K562 (cell line): ENCODE measurements at regions not wholly inside any gene's neighbourhood (a gene's known extent, or its start where the extent isn't known, plus 50 kb on each side); places are given as distances from the start of the nearest gene placed in this dataset.

Experiments used
- ATAC-seq: fragments of 200-7000 bp; cut with Tn5 transposase; 3 replicates; pipeline ENCODE4 v1.9.1; 2020; ENCODE audit warnings: moderate library complexity
- BruUV-seq: library from RNA; stranded (reverse); fragments of 400-500 nt; replicated peaks from 2 replicates; lab custom pipeline; 2021; lab: Mats Ljungman, UMichigan
- CTCF ChIA-PET: fragments of 300-600 bp; formaldehyde crosslinking; extraction: SDS; loops from one replicate; lab custom pipeline; 2021; ENCODE audit warnings: low intra/inter-chr PET ratio; lab: Yijun Ruan, JAX
- POLR2A ChIA-PET: fragments of 300-600, 350-650 bp; sonication (Branson Sonifier 250); formaldehyde crosslinking; extraction: SDS; loops from one replicate; lab custom pipeline; 2021; ENCODE audit warnings: antibody characterized with exemption, inconsistent platforms; lab: Yijun Ruan, JAX
- DNase-seq, 4 experiments: peaks; one replicate each; pipeline versions ENCODE4 v3.0.0 to v3.0.0-alpha.2; 2011 to 2018; ENCODE audit warnings: low spot score in 3 of 4, mixed read lengths in 3 of 4; ENCODE audit errors: extremely low read depth in 1 of 4
- FAIRE-seq: peaks from 2 replicates; lab custom pipeline; 2011; peaks lifted over from hg19 to GRCh38; lab: Jason Lieb, UNC
- H2AFZ ChIP-seq: 2 replicates; pipeline ENCODE4 v1.6.0; 2011; ENCODE audit warnings: low read depth, low read length, control low read depth, inconsistent platforms
- H3K27ac ChIP-seq: fragments of 200-600 bp; 3 replicates; pipeline ENCODE4 v1.8.0; 2011; ENCODE audit warnings: low read depth, mild to moderate bottlenecking, control low read depth, inconsistent platforms, low read length, moderate library complexity, mixed read lengths; ENCODE audit errors: extremely low read depth
- H3K27me3 ChIP-seq, 2 experiments: fragments of 300-600 bp in 1 of 2; 2 replicates in 1 of 2; 3 replicates in 1 of 2; pipeline versions ENCODE4 v1.6.0 to v1.8.0; 2011; ENCODE audit warnings: inconsistent platforms in 2 of 2, low read length in 2 of 2, mild to moderate bottlenecking in 1 of 2, mixed read lengths in 1 of 2, moderate library complexity in 1 of 2; ENCODE audit not compliant: control insufficient read depth in 2 of 2, insufficient read depth in 2 of 2
- H3K36me3 ChIP-seq: fragments of 300-600 bp; 3 replicates; pipeline ENCODE4 v1.8.0; 2011; ENCODE audit warnings: mild to moderate bottlenecking, low read length, inconsistent platforms; ENCODE audit not compliant: control insufficient read depth, insufficient read depth
- H3K4me1 ChIP-seq, 2 experiments: fragments of 200-600 bp in 1 of 2; replicated peaks in 1 of 2; 2 replicates in 1 of 2; 3 replicates in 1 of 2; pipeline versions ENCODE4 v1.5.1 to v1.8.0; 2011; ENCODE audit warnings: inconsistent platforms in 2 of 2, low read length in 2 of 2, mild to moderate bottlenecking in 1 of 2, mixed read lengths in 1 of 2, moderate library complexity in 1 of 2; ENCODE audit not compliant: control insufficient read depth in 2 of 2, insufficient read depth in 2 of 2
- H3K4me2 ChIP-seq: 2 replicates; pipeline ENCODE4 v1.6.1; 2011; ENCODE audit warnings: low read length, control low read depth, inconsistent platforms, mixed read lengths; ENCODE audit not compliant: insufficient read depth
- H3K4me3 ChIP-seq: fragments of 200-600 bp; sonication (generic), shearing (Covaris generic); 2 replicates; pipeline ENCODE4 v1.5.1; 2016; ENCODE audit warnings: control low read depth, inconsistent platforms
- H3K79me2 ChIP-seq: fragments of 200-600 bp; 3 replicates; pipeline ENCODE4 v1.8.0; 2011; ENCODE audit warnings: low read length, inconsistent platforms; ENCODE audit not compliant: control insufficient read depth, insufficient read depth
- H3K9ac ChIP-seq, 2 experiments: 2 replicates each; pipeline versions ENCODE4 v1.6.0 to v1.6.1; 2011; ENCODE audit warnings: low read depth in 2 of 2, low read length in 2 of 2, control low read depth in 1 of 2, inconsistent platforms in 1 of 2, mild to moderate bottlenecking in 1 of 2, mixed read lengths in 1 of 2; ENCODE audit not compliant: insufficient read depth in 1 of 2
- H3K9me1 ChIP-seq: one replicate; pipeline ENCODE4 v1.6.0; 2011; ENCODE audit warnings: inconsistent platforms, mild to moderate bottlenecking, low read length, moderate library complexity; ENCODE audit not compliant: control insufficient read depth, insufficient read depth
- H3K9me3 ChIP-seq: replicated peaks from 2 replicates; pipeline ENCODE4 v1.5.1; 2011; ENCODE audit warnings: low read depth, low read length, inconsistent platforms; ENCODE audit not compliant: control insufficient read depth, insufficient read depth
- H4K20me1 ChIP-seq: replicated peaks from 2 replicates; pipeline ENCODE4 v1.6.1; 2011; ENCODE audit warnings: low read length, inconsistent platforms, mixed read lengths; ENCODE audit not compliant: control insufficient read depth, insufficient read depth
- CXXC5 ChIP-seq: fragments of 250-450 bp; sonication (Bioruptor Pico); IDR thresholded peaks from 2 replicates; pipeline ENCODE4 v1.8.0; 2022; ENCODE audit warnings: inconsistent platforms, mild to moderate bottlenecking, moderate library complexity
- ELF2 ChIP-seq: fragments of 250-450 bp; sonication (Bioruptor Pico); IDR thresholded peaks from 2 replicates; pipeline ENCODE4 v1.5.0; 2021; ENCODE audit warnings: mild to moderate bottlenecking
- FOS ChIP-seq: IDR thresholded peaks from 3 replicates; pipeline ENCODE4 v1.6.1; 2011; ENCODE audit not compliant: insufficient read length; ENCODE audit errors: extremely low read depth
- KHSRP ChIP-seq: fragments of 450-650 bp; IDR thresholded peaks from 2 replicates; pipeline ENCODE4 v1.6.1; 2017
- MCM5 ChIP-seq: fragments of 450-650 bp; IDR thresholded peaks from 2 replicates; pipeline ENCODE4 v1.6.1; 2016; ENCODE audit warnings: low read depth
- POLR2AphosphoS2 ChIP-seq: IDR thresholded peaks from 2 replicates; pipeline ENCODE4 v1.6.1; 2012; ENCODE audit warnings: low read length, improper control_type of control experiment
- POLR2B ChIP-seq: fragments of 450-650 bp; IDR thresholded peaks from 2 replicates; pipeline ENCODE4 v1.6.1; 2018; ENCODE audit warnings: low read depth; ENCODE audit not compliant: partially characterized antibody
- RFX5 ChIP-seq: IDR thresholded peaks from 2 replicates; pipeline ENCODE4 v1.6.1; 2011; ENCODE audit warnings: low read depth, mild to moderate bottlenecking, improper control_type of control experiment, low read length
- SAP30 ChIP-seq: fragments of 200-600 bp; sonication (generic); IDR thresholded peaks from 2 replicates; pipeline ENCODE4 v1.6.1; 2012; ENCODE audit warnings: borderline replicate concordance, low read depth, mild to moderate bottlenecking, moderate library complexity, low read length, control low read depth, inconsistent platforms; ENCODE audit not compliant: insufficient read depth, poor library complexity, severe bottlenecking
- SRF ChIP-seq, 2 experiments: fragments of 250-450, 450-650 bp in 1 of 2; sonication (Bioruptor Pico) in 1 of 2; sonication (generic) in 1 of 2; formaldehyde crosslinking; IDR thresholded peaks; 2 replicates each; pipeline versions ENCODE4 v1.5.0 to v1.5.1; 2020 to 2022; ENCODE audit warnings: mild to moderate bottlenecking in 1 of 2, missing genetic modification reagents in 1 of 2
- TCF3 ChIP-seq: sonication (generic); formaldehyde crosslinking; IDR thresholded peaks from 2 replicates; pipeline ENCODE4 v1.4.0; 2020; ENCODE audit warnings: mild to moderate bottlenecking, missing genetic modification reagents
- TEAD1 ChIP-seq, 2 experiments: fragments of 450-650 bp in 1 of 2; sonication (generic) in 1 of 2; formaldehyde crosslinking; IDR thresholded peaks; 2 replicates each; pipeline versions ENCODE4 v1.4.0 to v1.8.0; 2020 to 2022; ENCODE audit warnings: mild to moderate bottlenecking in 2 of 2, missing genetic modification reagents in 1 of 2
- ZZZ3 ChIP-seq: fragments of 450-650 bp; IDR thresholded peaks from 2 replicates; pipeline ENCODE4 v1.6.1; 2016; ENCODE audit warnings: antibody characterized with exemption, mild to moderate bottlenecking, moderate library complexity
- in situ Hi-C: fragments of 300-500 bp; cut with MboI; formaldehyde crosslinking; loops from 4 replicates; pipeline ENCODE4 v1.15.0; 2018; ENCODE audit warnings: inconsistent platforms, mixed read lengths
- intact Hi-C: fragments of 100-400 bp; cut with micrococcal nuclease; formaldehyde crosslinking; loops from 2 replicates; pipeline ENCODE4 v1.14.2; 2022
- TF ChIP-seq, protein P1 (sequence below): fragments of 250-450 bp; sonication (Bioruptor Pico); IDR thresholded peaks from 2 replicates; pipeline ENCODE4 v1.5.0; 2021
- TF ChIP-seq, protein P2 (sequence below), 3 experiments: fragments of 200-800 bp in 1 of 3; sonication (Bioruptor generic) in 1 of 3; sonication (generic) in 1 of 3; formaldehyde crosslinking in 1 of 3; IDR thresholded peaks; 2 replicates each; pipeline versions ENCODE4 v1.6.1 to v1.8.0; 2016 to 2022; ENCODE audit warnings: mild to moderate bottlenecking in 2 of 3, missing compliant biosample characterization in 2 of 3, missing genetic modification characterization in 2 of 3, missing genetic modification reagents in 1 of 3
- TF ChIP-seq, protein P3 (sequence below): IDR thresholded peaks from 2 replicates; pipeline ENCODE4 v1.6.1; 2012; ENCODE audit warnings: low read depth, low read length, improper control_type of control experiment, borderline replicate concordance
- TF ChIP-seq, protein P4 (sequence below): fragments of 250-450 bp; sonication (Bioruptor Pico); IDR thresholded peaks from 2 replicates; pipeline ENCODE4 v1.4.0; 2020; ENCODE audit warnings: mild to moderate bottlenecking, moderate library complexity

DNA sequence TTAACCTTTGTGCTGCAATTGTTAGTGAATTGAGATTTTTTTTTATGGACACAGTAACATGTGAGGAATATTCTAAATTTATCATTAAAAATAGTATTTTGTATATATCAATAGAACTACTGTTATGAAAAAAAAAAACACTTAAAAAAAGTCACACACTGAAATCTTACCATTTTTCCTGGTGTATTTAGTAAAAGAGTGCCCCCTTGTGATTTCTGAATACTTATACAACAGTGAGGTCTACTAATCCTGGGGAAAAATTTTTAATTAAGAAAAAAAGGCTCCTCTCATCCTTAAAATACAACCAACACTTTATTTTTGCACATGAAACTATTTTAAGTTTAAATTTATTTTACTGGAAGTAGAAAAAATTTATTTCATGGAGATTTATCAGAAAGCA lies 56.4 kb upstream of the SPOCK3 start:
- Histone ChIP-seq H3K27ac (no peak overlapping the region), H3K9me1 (no peaks in the 10 kb centered on the region), H3K79me2 (no peaks in the 10 kb centered on the region), H3K9ac (no peak overlapping the region), H3K4me3 (no peak overlapping the region), H3K36me3 (no peaks in the 10 kb centered on the region), H3K4me2 (no peak overlapping the region), H3K27me3 (no peaks in the 10 kb centered on the region), H2AFZ (no peak overlapping the region), H3K4me1 (no peaks in the 10 kb centered on the region), H4K20me1 (no peaks in the 10 kb centered on the region), H3K9me3 (0 out of 2 replicates have a peak, but pooled peaks cover 2% of the 10 kb centered on the region)
- no peak for DNase-seq
- ChIA-PET CTCF (no interaction called here), POLR2A (no interaction called here)
- no peak for ATAC-seq
- intact Hi-C loops (no loop called here), in situ Hi-C loops (no loop called here)
- no peak for FAIRE-seq
- no TSS peak for BruUV-seq
- TF ChIP-seq, protein P1, sequence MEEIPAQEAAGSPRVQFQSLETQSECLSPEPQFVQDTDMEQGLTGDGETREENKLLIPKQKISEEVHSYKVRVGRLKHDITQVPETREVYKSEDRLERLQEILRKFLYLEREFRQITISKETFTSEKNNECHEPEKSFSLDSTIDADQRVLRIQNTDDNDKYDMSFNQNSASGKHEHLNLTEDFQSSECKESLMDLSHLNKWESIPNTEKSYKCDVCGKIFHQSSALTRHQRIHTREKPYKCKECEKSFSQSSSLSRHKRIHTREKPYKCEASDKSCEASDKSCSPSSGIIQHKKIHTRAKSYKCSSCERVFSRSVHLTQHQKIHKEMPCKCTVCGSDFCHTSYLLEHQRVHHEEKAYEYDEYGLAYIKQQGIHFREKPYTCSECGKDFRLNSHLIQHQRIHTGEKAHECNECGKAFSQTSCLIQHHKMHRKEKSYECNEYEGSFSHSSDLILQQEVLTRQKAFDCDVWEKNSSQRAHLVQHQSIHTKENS (CRISPR knock-in tag) = no peak
- TF ChIP-seq SAP30 (no peak), ELF2 (CRISPR knock-in tag) (no peak), POLR2AphosphoS2 (no peak), TCF3 (CRISPR knock-in tag) (no peak), ZZZ3 (no peak), KHSRP (no peak), SRF (CRISPR knock-in tag; IDR thresholded peaks at IDR 0.05) (no peak), POLR2B (no peak), MCM5 (no peak), FOS (no peak), TEAD1 (CRISPR knock-in tag; IDR thresholded peaks at IDR 0.05) (no peak), RFX5 (no peak), CXXC5 (CRISPR knock-in tag) (no peak)
- TF ChIP-seq, protein P2, sequence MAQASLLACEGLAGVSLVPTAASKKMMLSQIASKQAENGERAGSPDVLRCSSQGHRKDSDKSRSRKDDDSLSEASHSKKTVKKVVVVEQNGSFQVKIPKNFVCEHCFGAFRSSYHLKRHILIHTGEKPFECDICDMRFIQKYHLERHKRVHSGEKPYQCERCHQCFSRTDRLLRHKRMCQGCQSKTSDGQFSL (CRISPR knock-in tag; IDR thresholded peaks at IDR 0.05) = no peak
- TF ChIP-seq, protein P2 (tag; IDR thresholded peaks at IDR 0.05) = no peak
- TF ChIP-seq, protein P3, sequence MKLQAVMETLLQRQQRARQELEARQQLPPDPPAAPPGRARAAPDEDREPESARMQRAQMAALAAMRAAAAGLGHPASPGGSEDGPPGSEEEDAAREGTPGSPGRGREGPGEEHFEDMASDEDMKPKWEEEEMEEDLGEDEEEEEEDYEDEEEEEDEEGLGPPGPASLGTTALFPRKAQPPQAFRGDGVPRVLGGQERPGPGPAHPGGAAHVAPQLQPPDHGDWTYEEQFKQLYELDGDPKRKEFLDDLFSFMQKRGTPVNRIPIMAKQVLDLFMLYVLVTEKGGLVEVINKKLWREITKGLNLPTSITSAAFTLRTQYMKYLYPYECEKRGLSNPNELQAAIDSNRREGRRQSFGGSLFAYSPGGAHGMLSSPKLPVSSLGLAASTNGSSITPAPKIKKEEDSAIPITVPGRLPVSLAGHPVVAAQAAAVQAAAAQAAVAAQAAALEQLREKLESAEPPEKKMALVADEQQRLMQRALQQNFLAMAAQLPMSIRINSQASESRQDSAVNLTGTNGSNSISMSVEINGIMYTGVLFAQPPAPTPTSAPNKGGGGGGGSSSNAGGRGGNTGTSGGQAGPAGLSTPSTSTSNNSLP = no peak
- TF ChIP-seq, protein P4, sequence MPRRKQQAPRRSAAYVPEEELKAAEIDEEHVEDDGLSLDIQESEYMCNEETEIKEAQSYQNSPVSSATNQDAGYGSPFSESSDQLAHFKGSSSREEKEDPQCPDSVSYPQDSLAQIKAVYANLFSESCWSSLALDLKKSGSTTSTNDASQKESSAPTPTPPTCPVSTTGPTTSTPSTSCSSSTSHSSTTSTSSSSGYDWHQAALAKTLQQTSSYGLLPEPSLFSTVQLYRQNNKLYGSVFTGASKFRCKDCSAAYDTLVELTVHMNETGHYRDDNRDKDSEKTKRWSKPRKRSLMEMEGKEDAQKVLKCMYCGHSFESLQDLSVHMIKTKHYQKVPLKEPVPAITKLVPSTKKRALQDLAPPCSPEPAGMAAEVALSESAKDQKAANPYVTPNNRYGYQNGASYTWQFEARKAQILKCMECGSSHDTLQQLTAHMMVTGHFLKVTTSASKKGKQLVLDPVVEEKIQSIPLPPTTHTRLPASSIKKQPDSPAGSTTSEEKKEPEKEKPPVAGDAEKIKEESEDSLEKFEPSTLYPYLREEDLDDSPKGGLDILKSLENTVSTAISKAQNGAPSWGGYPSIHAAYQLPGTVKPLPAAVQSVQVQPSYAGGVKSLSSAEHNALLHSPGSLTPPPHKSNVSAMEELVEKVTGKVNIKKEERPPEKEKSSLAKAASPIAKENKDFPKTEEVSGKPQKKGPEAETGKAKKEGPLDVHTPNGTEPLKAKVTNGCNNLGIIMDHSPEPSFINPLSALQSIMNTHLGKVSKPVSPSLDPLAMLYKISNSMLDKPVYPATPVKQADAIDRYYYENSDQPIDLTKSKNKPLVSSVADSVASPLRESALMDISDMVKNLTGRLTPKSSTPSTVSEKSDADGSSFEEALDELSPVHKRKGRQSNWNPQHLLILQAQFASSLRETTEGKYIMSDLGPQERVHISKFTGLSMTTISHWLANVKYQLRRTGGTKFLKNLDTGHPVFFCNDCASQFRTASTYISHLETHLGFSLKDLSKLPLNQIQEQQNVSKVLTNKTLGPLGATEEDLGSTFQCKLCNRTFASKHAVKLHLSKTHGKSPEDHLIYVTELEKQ (CRISPR knock-in tag) = no peak
